ENCODE measurements at regions not wholly inside any gene's neighbourhood (a gene's known extent, or its start where the extent isn't known, plus 50 kb on each side); places are given as distances from the start of the nearest gene placed in this dataset.
"Not testable (repeated sequence)": the region's sequence is repeated elsewhere in the genome, so short reads cannot be mapped to it uniquely, and the experiment has no call there.

DNA sequence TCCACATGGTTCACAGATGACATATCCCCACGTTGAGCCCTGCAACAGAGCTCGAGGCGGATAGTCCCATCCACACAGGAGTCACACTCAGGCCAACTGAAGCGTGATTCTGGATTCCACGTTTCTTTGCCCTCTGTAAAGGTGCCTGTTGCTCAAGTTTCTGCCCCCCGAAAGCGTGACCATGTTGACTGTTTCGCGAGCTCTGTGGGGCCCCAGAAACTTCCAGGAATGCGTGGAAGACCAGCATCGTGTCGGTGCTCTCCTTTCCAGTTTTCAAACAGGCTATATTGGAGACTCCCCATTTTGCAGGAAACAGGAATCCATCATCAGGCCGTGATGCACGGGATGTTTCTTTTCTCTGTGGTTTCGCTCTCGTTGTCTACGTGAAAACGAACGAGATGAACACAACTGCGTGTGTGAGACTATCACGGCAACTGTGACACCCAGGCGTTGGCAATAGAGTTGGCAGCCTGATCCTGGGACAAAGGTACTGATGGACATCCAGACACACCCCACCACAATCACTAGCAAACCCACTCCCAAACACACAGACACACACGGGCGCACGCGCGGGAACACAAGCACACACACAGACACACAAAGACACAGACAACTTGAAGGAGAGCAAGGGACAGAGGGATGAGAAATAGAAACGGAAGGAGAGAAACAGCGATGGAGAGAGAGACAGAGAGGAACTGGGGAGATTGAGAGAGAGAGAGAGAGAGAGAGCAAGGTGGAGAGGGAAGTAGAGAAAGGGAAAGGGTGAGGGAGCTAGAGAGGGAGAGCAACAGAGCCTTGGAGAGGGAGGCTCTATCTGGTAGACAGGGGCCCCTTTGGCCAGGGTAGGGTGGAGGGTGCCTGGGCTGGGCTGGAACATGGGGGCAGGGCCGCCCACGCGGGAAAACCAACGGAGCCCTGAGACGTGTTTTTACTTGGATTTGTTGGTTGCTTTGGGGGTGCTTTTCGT is 1609.3 kb downstream of the SPATA31A7 start:
- DNase-seq = peak in 1 of 2 experiments; percentile 11

GRCh38 chr9:62799851-62800371 is 1610.1 kb downstream of the SPATA31A7 start:
- peak in 1 of 2 experiments; percentile 26 for DNase-seq

- DNase-seq = peak in 1 of 2 experiments; percentile 4
These were observed 1610.9 kb downstream of the SPATA31A7 start for GRCh38 chr9:62800451-62801371.

DNA sequence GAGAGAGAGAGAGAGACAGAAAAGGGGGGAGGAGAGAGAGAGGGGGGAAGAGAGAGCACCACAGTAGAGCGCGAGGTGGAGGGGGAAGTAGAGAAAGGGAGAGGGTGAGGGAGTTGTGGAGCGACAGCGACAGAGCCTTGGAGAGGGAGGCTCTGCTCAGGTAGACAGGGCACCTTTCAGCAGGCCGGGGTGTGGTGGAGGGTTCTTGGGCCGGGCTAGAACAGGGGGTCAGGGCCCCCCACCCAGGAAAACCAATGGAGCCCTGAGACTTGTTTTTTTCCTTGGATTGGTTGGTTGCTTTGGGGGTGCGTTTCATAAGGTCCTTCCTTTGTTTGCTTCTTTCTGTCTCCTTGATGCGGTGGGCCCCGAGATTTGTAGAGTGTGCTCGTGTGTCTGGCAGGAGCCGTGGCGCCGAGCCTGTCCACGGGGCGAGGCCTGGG is 1611.6 kb downstream of the SPATA31A7 start:
- not testable (repeated sequence) for DNase-seq

DNA sequence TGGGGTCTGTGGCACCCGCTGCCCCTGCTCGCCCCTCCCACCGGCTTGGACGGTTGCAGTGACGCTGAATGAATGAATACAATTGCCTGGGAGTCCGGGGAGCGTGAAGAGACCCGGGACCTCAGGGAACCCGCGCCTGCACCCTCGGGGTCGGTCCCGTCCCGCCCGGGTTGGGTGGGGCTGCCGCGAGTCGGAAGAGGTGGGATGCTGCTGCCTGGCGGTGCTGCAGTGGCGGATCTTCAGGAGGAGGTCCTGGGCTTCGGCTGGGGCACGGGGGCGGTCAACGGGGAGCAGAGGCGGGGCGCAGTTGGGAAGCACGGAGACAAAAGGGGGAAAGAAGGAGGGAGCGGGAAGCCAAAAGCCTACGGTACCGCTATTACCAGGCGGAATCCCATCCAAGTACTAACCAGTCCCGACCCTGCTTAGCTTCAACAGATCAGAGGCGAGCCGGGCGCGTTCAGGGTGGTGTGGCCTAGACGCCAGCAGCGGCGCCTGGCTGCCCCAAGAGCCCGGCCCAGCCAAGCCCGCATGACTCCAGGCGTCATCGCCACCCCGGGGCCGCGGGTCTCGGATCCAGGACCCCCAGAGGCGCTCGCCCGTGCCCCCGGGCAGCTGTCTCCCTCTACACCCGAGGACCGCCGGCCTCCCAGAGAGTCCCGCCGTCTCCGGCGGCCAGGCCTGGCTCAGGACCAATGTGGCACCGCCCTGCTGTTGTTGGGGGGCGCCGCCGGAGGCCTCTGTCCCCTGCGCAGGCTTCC is 1612.3 kb downstream of the SPATA31A7 start:
- DNase-seq = peak; percentile 41 to 56

DNA sequence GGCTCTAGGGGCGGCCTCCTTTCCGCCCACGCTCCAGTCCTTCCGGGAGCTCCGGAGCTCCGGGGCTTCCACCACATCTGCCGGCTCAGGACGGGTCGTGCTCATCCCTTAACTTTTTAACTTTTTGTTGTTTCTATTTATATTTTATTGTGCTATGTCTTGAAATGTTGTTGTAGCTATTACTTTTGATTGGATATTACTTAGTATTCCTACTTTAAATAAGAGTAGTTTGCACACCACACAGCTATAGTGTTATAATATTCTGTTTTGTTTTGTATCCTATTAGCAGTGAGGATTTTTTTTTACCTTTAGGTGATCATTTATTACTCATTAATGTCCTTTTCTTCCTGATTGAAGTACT is 1612.9 kb downstream of the SPATA31A7 start:
- DNase-seq = not testable (repeated sequence)

DNA sequence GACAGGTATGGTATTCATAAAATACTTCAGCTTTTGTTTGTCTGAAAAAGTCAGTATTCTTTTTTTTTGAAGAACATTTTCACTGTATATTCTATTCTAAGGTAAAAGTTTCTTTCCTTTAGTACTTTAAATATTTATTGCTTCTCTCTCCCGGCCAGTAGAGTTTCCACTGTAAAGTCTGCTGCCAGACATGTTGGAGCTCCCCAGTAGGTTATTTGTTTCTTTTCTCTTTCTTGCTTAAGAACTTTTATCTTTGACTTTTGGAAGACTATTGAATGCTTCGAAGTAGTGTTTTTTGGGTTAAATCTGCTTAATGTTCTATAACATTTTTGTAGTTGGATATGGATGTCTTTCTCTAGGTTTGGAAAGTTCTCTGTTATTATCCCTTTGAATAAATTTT is 1613.3 kb downstream of the SPATA31A7 start:
- DNase-seq = not testable (repeated sequence)

- DNase-seq = not testable (repeated sequence)
These were observed 1614.5 kb downstream of the SPATA31A7 start for GRCh38 chr9:62804314-62804713.

- not testable (repeated sequence) for DNase-seq
These were observed 1617.6 kb downstream of the SPATA31A7 start for GRCh38 chr9:62807424-62807823.

DNA sequence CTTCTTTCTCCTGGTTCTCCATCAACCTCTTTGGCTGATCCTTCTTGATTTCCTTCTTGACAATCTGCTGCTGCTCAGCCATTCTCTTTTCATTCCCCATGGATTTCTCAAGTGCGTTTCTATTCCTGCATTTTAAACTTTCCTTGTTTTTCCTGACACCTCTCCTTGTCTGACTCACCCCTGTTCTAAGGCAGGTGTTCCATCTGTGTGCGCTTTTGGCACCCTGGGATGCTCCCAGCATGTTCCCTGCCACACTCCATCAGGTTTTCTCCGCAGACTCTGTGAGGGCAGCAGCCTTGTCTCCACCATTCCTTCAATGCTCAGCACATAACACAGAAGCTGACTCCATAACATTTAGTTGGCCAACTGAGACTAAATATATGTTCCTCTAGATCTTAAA is 1618.2 kb downstream of the SPATA31A7 start:
- DNase-seq = not testable (repeated sequence)

DNA sequence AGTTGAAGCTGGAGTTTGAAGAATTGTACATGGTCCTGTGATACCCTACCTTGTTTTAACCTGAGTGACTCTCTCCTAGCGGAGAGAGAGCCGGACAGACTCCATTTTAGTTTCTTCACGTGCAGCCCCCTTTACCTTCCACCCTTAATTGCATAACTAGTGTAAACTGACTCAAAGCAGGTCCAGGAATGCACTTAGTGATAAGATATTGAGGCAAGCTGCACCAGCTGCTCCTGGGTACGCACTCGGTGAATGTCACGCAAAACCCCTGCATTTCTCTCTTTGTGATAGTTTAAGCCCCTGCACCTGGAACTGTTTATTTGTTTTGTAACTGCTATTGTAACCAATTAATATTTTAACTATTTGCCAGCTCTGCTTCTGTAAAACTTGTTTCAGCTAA is 1620.5 kb downstream of the SPATA31A7 start:
- DNase-seq = not testable (repeated sequence)

GRCh38 chr9:62810811-62811315 is 1621.0 kb downstream of the SPATA31A7 start:
- not testable (repeated sequence) for DNase-seq

DNA sequence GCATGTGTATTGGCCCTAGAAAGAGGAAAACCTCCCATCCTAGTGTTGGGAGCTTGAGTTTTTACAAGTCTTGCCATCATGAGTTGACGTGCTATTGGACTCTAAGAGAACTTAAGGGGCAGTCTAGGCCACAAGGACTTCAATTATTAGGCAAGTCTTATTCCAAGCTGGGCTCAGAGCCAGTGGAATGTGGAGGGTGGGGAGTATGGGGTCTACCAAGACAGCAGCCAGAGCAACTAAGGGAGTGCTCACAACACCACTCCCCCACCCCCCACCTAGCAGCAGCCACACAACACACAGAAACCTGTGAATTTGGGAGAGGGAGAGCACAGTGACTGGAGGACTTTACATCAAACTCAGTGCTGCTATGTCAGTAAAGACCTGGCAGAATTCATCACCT is 1625.6 kb downstream of the SPATA31A7 start:
- DNase-seq = not testable (repeated sequence)

- not testable (repeated sequence) for DNase-seq
These were observed 1626.5 kb downstream of the SPATA31A7 start for GRCh38 chr9:62816331-62816730.

DNA sequence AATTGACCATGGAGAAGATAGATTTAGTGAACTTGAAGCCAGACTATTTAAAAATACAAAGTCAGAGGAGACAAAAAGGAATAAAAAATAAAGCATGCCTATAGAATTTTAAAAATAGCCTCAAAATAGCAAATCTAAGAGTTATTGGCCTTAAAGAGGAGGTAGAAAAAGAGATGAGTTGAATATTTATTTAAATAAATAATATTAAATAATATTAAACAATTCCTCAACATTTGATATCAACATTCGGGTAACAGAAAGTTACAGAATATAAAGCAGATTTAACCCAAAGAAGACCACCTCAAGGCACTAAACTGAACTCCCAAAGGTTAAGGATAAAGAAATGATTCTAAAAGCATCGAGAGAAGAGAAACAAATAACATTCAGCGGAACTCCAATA is 1627.4 kb downstream of the SPATA31A7 start:
- not testable (repeated sequence) for DNase-seq

GRCh38 chr9:62822185-62822584 is 1632.3 kb downstream of the SPATA31A7 start:
- DNase-seq = not testable (repeated sequence)

DNA sequence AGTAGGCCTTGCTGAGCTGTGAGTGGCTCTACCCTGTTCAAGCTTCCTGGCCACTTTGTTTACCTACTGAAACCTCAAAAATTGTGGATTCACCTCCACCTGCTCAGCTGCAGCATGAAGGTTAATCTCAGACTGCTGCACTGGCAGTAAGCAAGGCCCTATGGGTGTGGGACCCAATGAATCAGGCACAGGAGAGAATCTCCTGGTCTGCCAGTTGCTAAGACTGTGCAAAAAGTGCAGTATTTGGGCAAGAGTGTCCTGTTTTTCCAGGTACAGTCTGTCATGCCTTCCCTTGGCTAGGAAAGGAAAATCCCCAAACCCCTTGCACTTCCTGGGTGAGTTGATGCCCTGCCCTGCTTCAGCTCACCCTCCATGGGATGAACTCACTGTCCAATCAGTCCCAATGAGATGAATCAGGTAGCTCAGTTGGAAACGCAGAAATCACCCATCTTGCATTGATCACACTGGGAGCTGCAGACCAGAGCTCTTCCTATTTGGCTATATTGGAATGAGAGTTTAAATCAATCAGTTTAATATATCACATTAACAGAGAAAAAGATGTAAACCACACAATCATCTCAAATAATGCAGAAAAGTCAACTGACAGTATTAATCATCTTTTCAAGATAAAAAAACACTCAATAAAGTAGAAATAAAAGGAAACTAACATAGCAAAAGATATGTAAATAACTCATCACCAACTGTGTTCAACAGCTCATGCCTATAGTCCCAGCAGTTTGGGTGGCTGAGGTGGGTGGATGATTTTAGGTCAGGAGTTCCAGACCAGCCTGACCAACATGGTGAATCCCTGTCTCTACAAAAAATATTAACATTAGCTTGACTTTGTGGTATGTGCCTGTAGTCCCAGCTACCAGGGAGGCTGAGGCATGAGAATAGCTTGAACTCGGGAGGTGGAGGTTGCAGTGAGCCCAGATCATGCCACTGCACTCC is 1638.4 kb downstream of the SPATA31A7 start:
- DNase-seq = not testable (repeated sequence)

DNA sequence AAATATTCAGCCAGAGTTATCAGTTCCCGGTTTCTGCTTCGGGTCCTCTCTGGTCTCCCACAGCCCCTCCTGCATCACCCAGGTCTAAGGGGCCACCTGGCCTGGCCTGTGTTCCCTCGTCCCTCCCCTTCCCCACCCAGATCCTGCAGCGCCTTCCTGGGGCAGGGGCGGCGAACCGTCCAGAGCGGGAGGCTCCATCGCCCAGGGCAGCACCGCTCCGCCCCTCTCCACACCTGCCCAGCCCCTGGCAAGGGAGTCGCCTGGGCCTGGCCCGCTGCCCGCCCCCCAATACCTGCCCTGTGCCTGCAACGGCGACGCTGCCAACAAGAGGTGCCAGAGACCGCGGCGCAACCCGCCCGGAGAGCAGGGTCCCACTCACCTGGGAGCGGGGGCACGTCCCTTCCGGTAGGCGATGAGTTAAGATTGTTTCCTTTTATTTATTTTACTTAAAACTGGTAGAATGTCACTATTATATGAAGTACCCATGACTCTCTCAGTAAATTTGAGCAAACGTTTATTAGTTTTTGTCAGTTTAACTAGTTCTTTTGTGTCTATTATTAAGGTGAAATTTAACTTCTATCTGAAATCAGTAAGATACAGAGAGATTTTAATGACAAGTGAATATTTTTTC is 1641.1 kb downstream of the SPATA31A7 start:
- DNase-seq = not testable (repeated sequence)

DNA sequence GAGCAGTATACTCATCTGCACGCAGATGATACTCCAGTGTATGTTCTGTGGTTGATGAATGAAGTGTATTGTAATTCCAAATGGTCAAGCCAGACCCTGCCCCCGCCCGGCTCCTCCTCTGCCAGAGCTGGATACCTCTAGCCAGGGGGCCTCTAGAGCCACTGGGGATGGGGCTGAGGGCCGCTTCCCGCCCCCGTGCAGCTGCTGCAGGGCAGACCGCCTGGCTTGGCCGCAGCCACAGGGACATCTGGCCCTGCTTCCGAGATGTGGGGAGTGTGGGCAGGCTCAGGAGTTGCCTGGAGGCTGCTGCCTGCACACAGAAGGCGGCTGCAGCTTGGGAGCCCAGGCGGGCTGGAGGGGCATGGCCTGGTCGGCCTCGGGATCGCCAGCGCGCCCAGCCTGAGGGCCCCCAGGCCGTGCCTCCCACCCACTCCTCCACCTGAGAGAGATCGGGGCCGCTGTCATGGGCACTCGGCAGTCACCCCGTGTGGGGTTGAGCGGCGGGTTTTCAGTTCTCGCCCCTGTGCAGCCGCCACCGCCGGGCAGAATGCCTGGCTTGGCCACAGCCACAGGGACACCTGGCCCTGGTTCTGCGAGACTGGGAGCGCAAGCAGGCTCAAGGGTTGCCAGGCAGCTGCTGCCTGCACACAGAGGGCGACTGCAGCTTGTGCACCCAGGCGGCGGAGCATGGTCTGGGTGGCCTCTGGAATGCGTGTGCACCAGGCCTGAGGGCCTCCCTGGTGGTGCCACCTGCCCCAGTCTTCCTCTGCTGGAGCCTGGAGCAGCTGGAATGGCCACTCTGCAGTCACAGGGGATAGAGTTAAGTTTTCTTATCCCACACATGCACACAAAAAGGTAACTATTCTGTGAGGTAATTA is 1643.7 kb downstream of the SPATA31A7 start:
- DNase-seq = not testable (repeated sequence)
